HL-60 (cell line): ENCODE measurements at regions not wholly inside any gene's neighbourhood (a gene's known extent, or its start where the extent isn't known, plus 50 kb on each side); places are given as distances from the start of the nearest gene placed in this dataset.

ENCODE experiments used
- DNase-seq, 2 experiments: peaks; one replicate each; pipeline ENCODE4 v3.0.0-alpha.2; 2010 to 2020; ENCODE audit warnings: low read depth in 1 of 2, low spot score in 1 of 2
- H3K27ac ChIP-seq: fragments of 250-450 bp; sonication (Bioruptor Pico); replicated peaks from 2 replicates; pipeline ENCODE4 v1.5.1; 2020; ENCODE audit warnings: mild to moderate bottlenecking, moderate library complexity
- H3K27me3 ChIP-seq: fragments of 250-450 bp; sonication (Bioruptor Pico); 2 replicates; pipeline ENCODE4 v1.5.1; 2021; ENCODE audit warnings: mild to moderate bottlenecking, moderate library complexity; ENCODE audit not compliant: insufficient read depth, poor library complexity, severe bottlenecking
- H3K4me3 ChIP-seq: replicated peaks from 2 replicates; pipeline ENCODE4 v1.5.1; 2011; ENCODE audit warnings: mild to moderate bottlenecking, control low read depth, low read length; ENCODE audit not compliant: insufficient read depth
- CTCF ChIP-seq: IDR thresholded peaks from one replicate; pipeline ENCODE4 v1.5.1; 2011; ENCODE audit warnings: low read length, control low read depth, inconsistent platforms; ENCODE audit not compliant: insufficient read depth
- GABPA ChIP-seq: IDR thresholded peaks from 2 replicates; pipeline ENCODE4 v1.6.1; 2012; ENCODE audit warnings: low read depth
- POLR2AphosphoS5 ChIP-seq: IDR thresholded peaks from 2 replicates; pipeline ENCODE4 v1.6.1; 2012; ENCODE audit warnings: low read depth
- REST ChIP-seq: IDR thresholded peaks from 2 replicates; pipeline ENCODE4 v1.6.1; 2012; ENCODE audit warnings: low read depth; ENCODE audit not compliant: insufficient replicate concordance
- SPI1 ChIP-seq: IDR thresholded peaks from 2 replicates; pipeline ENCODE4 v1.6.1; 2012; ENCODE audit warnings: low read depth, mild to moderate bottlenecking, borderline replicate concordance

GRCh38 chr13:23969647-23970046 is 72.3 kb upstream of the C1QTNF9B start:
- no peak for TF ChIP-seq REST
- no peak for TF ChIP-seq SPI1
- TF ChIP-seq POLR2AphosphoS5 = no peak
- no peak for TF ChIP-seq CTCF
- TF ChIP-seq GABPA = no peak
- Histone ChIP-seq H3K27me3 (no peaks in the 10 kb centered on the region), H3K27ac (no peak overlapping the region), H3K4me3 (no peak overlapping the region)
- DNase-seq = no peak

GRCh38 chr13:23979361-23980159 is 82.3 kb upstream of the C1QTNF9B start:
- Histone ChIP-seq H3K4me3 (peak overlapping the region; percentile 24), H3K27ac (no peak overlapping the region), H3K27me3 (peaks cover 44% of the 10 kb centered on the region)
- no peak for TF ChIP-seq POLR2AphosphoS5
- TF ChIP-seq SPI1 = peak; percentile 36; the same call in 1 of the 2 replicates
- TF ChIP-seq CTCF = no peak
- DNase-seq = peak in 1 of 2 experiments; percentile 32

GRCh38 chr13:23980160-23980551 is 82.9 kb upstream of the C1QTNF9B start:
- Histone ChIP-seq H3K4me3 (peak overlapping the region; percentile 24), H3K27ac (no peak overlapping the region), H3K27me3 (peaks cover 47% of the 10 kb centered on the region)
- DNase-seq = peak in 1 of 2 experiments; percentile 48
- TF ChIP-seq GABPA (no peak), SPI1 (no peak), REST (no peak), CTCF (no peak), POLR2AphosphoS5 (no peak)

- Histone ChIP-seq H3K27me3 (peaks cover 46% of the 10 kb centered on the region), H3K4me3 (no peak overlapping the region), H3K27ac (no peak overlapping the region)
- TF ChIP-seq SPI1 (no peak), POLR2AphosphoS5 (no peak), CTCF (no peak), GABPA (no peak)
- no peak for DNase-seq
Observed at GRCh38 chr13:23983671-23984070, 86.4 kb upstream of the C1QTNF9B start.
